ENCODE measurements at regions not wholly inside any gene's neighbourhood (a gene's known extent, or its start where the extent isn't known, plus 50 kb on each side); places are given as distances from the start of the nearest gene placed in this dataset.

GRCh38 chr19:32241306-32241705 lies 104.1 kb upstream of the ZNF507 start:
- TF ChIP-seq POLR2AphosphoS5 (IDR thresholded peaks at IDR 0.05; ENCODE audit: low read depth, low read length) (no peak), POLR2A (IDR thresholded peaks at IDR 0.05; ENCODE audit: low read depth, low read length) (no peak), SPI1 (IDR thresholded peaks at IDR 0.05; ENCODE audit: low read depth, low read length) (no peak)
